ENCODE measurements at regions not wholly inside any gene's neighbourhood (a gene's known extent, or its start where the extent isn't known, plus 50 kb on each side); places are given as distances from the start of the nearest gene placed in this dataset.

DNA sequence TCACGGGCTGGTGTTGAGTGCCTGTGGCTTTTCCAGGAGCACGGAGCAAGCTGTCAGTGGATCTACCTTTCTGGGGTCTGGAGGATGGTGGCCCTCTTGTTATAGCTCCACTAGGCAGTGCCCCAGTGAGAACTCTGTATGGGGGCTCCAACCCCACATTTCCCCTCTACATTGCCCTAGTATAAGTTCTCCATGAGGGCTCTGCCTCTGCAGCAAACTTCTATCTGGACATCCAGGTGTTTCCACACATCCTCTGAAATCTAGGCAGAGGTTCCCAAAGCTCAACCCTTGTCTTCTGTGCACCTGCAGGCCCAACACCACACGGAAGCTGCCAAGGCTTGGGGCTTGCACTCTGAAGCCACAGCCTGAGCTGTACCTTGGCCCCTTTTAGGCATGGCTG is 157.3 kb downstream of the MRPL39 start:
- in situ Hi-C loops (cut with MboI; ENCODE audit: low sequenced_read_pairs), result no loop called here
- Histone ChIP-seq H3K4ac (ENCODE audit: low read depth, low read length) (no peak overlapping the region), H3K9me3 (ENCODE audit: control insufficient read depth, insufficient read depth, low read length) (no peaks in the 10 kb centered on the region), H2AK5ac (ENCODE audit: low read depth, low read length) (no peak overlapping the region), H3K27ac (ENCODE audit: insufficient read depth, low read length) (no peak overlapping the region), H2BK20ac (ENCODE audit: low read depth, low read length) (no peak overlapping the region), H3K4me1 (ENCODE audit: control insufficient read depth, insufficient read depth, low read length) (peaks cover 2% of the 10 kb centered on the region; the same call in 1 of the 2 replicates), H2BK15ac (ENCODE audit: low read depth, low read length) (no peak overlapping the region), H3K9ac (ENCODE audit: low read depth, low read length) (no peak overlapping the region), H3K23ac (ENCODE audit: low read depth, low read length) (no peak overlapping the region), H4K8ac (ENCODE audit: low read depth in 2 of 2, low read length in 2 of 2) (no peak overlapping the region), H3K4me3 (ENCODE audit: insufficient read depth, low read depth, low read length) (no peak overlapping the region), H3K4me2 (ENCODE audit: low read depth, low read length) (no peak overlapping the region), H3K18ac (ENCODE audit: low read depth, low read length) (no peak overlapping the region), H3K79me1 (ENCODE audit: low read depth in 1 of 2, low read length in 2 of 2) (no peaks in the 10 kb centered on the region), H3K56ac (ENCODE audit: extremely low read depth, insufficient read depth, low read length) (no peak overlapping the region), H2AFZ (replicated peaks; ENCODE audit: low read length, poor library complexity) (no peak overlapping the region), H3K9me1 (ENCODE audit: insufficient read depth, low read length) (no peaks in the 10 kb centered on the region), H3K14ac (replicated peaks; ENCODE audit: low read depth, low read length) (no peak overlapping the region), H2BK5ac (ENCODE audit: low read depth, low read length, poor library complexity, severe bottlenecking) (no peak overlapping the region), H3K27me3 (ENCODE audit: control insufficient read depth, insufficient read depth, low read length) (no peaks in the 10 kb centered on the region), H4K91ac (ENCODE audit: insufficient read depth, low read depth, low read length) (no peak overlapping the region), H4K5ac (ENCODE audit: low read depth, low read length) (no peak overlapping the region), H2AK9ac (replicated peaks; ENCODE audit: low read depth, low read length, poor library complexity) (no peak overlapping the region), H3K36me3 (ENCODE audit: control insufficient read depth, insufficient read depth, low read length) (no peaks in the 10 kb centered on the region), H4K20me1 (ENCODE audit: insufficient read depth, low read length) (no peaks in the 10 kb centered on the region), H2BK120ac (ENCODE audit: low read depth, low read length) (no peak overlapping the region)
- WGBS, 2 experiments (ENCODE audit: extremely low coverage in 2 of 2, insufficient read length in 1 of 2), result no CpG with 5 or more reads among the region's 3 CpGs
- dilution Hi-C loops (cut with HindIII; ENCODE audit: low sequenced_read_pairs, unreplicated experiment), result no loop called here
- DNase-seq (no peak), ATAC-seq (ENCODE audit: low read depth) (no peak)
- BruUV-seq (replicated peaks), result no TSS peak
- POLR2A ChIA-PET (ENCODE audit: unreplicated experiment), result no interaction called here
- CTCF ChIA-PET, result no interaction called here
- TF ChIP-seq MAZ (IDR thresholded peaks at IDR 0.05; ENCODE audit: borderline replicate concordance, low read depth, low read length) (no peak), RFX5 (IDR thresholded peaks at IDR 0.05; ENCODE audit: low read depth, low read length) (no peak), CEBPB (IDR thresholded peaks at IDR 0.05; ENCODE audit: low read depth, low read length) (no peak), RCOR1 (IDR thresholded peaks at IDR 0.05; ENCODE audit: insufficient replicate concordance, low read length) (no peak), MXI1 (IDR thresholded peaks at IDR 0.05; ENCODE audit: borderline replicate concordance, low read depth, low read length) (no peak), RAD21 (IDR thresholded peaks at IDR 0.05; ENCODE audit: low read length) (no peak), BHLHE40 (IDR thresholded peaks at IDR 0.05; ENCODE audit: low read depth, low read length) (no peak), CHD1 (IDR thresholded peaks at IDR 0.05; ENCODE audit: low read depth, low read length) (no peak), MAFK (IDR thresholded peaks at IDR 0.05; ENCODE audit: low read depth, low read length) (no peak), FOS (IDR thresholded peaks at IDR 0.05; ENCODE audit: low read depth, low read length) (no peak), NFE2L2 (IDR thresholded peaks at IDR 0.05; ENCODE audit: low read depth, low read length) (no peak), SMC3 (IDR thresholded peaks at IDR 0.05; ENCODE audit: low read depth, low read length) (no peak), POLR2A (IDR thresholded peaks at IDR 0.05; ENCODE audit: low read depth, low read length) (no peak)
- TF ChIP-seq, protein P1, sequence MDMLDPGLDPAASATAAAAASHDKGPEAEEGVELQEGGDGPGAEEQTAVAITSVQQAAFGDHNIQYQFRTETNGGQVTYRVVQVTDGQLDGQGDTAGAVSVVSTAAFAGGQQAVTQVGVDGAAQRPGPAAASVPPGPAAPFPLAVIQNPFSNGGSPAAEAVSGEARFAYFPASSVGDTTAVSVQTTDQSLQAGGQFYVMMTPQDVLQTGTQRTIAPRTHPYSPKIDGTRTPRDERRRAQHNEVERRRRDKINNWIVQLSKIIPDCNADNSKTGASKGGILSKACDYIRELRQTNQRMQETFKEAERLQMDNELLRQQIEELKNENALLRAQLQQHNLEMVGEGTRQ (IDR thresholded peaks at IDR 0.05; ENCODE audit: low read depth, low read length), result no peak
- TF ChIP-seq, protein P2, sequence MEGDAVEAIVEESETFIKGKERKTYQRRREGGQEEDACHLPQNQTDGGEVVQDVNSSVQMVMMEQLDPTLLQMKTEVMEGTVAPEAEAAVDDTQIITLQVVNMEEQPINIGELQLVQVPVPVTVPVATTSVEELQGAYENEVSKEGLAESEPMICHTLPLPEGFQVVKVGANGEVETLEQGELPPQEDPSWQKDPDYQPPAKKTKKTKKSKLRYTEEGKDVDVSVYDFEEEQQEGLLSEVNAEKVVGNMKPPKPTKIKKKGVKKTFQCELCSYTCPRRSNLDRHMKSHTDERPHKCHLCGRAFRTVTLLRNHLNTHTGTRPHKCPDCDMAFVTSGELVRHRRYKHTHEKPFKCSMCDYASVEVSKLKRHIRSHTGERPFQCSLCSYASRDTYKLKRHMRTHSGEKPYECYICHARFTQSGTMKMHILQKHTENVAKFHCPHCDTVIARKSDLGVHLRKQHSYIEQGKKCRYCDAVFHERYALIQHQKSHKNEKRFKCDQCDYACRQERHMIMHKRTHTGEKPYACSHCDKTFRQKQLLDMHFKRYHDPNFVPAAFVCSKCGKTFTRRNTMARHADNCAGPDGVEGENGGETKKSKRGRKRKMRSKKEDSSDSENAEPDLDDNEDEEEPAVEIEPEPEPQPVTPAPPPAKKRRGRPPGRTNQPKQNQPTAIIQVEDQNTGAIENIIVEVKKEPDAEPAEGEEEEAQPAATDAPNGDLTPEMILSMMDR (conservative IDR thresholded peaks at IDR 0.05; ENCODE audit: low read depth, low read length), result no peak
- TF ChIP-seq, protein P3, sequence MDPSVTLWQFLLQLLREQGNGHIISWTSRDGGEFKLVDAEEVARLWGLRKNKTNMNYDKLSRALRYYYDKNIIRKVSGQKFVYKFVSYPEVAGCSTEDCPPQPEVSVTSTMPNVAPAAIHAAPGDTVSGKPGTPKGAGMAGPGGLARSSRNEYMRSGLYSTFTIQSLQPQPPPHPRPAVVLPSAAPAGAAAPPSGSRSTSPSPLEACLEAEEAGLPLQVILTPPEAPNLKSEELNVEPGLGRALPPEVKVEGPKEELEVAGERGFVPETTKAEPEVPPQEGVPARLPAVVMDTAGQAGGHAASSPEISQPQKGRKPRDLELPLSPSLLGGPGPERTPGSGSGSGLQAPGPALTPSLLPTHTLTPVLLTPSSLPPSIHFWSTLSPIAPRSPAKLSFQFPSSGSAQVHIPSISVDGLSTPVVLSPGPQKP (IDR thresholded peaks at IDR 0.05; ENCODE audit: borderline replicate concordance, low read depth, low read length), result no peak
- intact Hi-C loops (cut with micrococcal nuclease), result no loop called here

Data from IMR-90 (cell line).